ENCODE measurements at regions not wholly inside any gene's neighbourhood (a gene's known extent, or its start where the extent isn't known, plus 50 kb on each side); places are given as distances from the start of the nearest gene placed in this dataset.

- H3K4me1 Mint-ChIP-seq (ENCODE audit: low read depth, unreplicated experiment), result no peaks in the 10 kb centered on the region
- TF ChIP-seq CTCF (IDR thresholded peaks at IDR 0.05; ENCODE audit: partially characterized antibody, unreplicated experiment), result no peak
- H3K27me3 Mint-ChIP-seq (ENCODE audit: unreplicated experiment), result peaks cover 5% of the 10 kb centered on the region
- H3K9me3 Mint-ChIP-seq (ENCODE audit: unreplicated experiment), result peaks cover 3% of the 10 kb centered on the region
- no peaks in the 10 kb centered on the region for H3K36me3 Mint-ChIP-seq (ENCODE audit: unreplicated experiment)
- no peak overlapping the region for H3K4me3 Mint-ChIP-seq (ENCODE audit: unreplicated experiment)
- H3K27ac Mint-ChIP-seq (ENCODE audit: unreplicated experiment), result no peak overlapping the region
- no peak for DNase-seq
These were observed 73.6 kb upstream of the NBPF3 start for GRCh38 chr1:21366288-21366687.

- Mint-ChIP-seq H3K4me3 (ENCODE audit: unreplicated experiment) (no peak overlapping the region), H3K36me3 (ENCODE audit: unreplicated experiment) (no peaks in the 10 kb centered on the region), H3K4me1 (ENCODE audit: low read depth, unreplicated experiment) (no peaks in the 10 kb centered on the region), H3K9me3 (ENCODE audit: unreplicated experiment) (peaks cover 2% of the 10 kb centered on the region), H3K27me3 (ENCODE audit: unreplicated experiment) (peaks cover 5% of the 10 kb centered on the region), H3K27ac (ENCODE audit: unreplicated experiment) (no peak overlapping the region)
- TF ChIP-seq CTCF (IDR thresholded peaks at IDR 0.05; ENCODE audit: partially characterized antibody, unreplicated experiment), result no peak
- DNase-seq, result no peak
These were observed 74.8 kb upstream of the ECE1 start for GRCh38 chr1:21365036-21365435.

- no peak overlapping the region for H3K27ac Mint-ChIP-seq (ENCODE audit: unreplicated experiment)
- TF ChIP-seq CTCF (IDR thresholded peaks at IDR 0.05; ENCODE audit: partially characterized antibody, unreplicated experiment), result no peak
- H3K4me3 Mint-ChIP-seq (ENCODE audit: unreplicated experiment), result no peak overlapping the region
- H3K27me3 Mint-ChIP-seq (ENCODE audit: unreplicated experiment), result peaks cover 3% of the 10 kb centered on the region
- no peaks in the 10 kb centered on the region for H3K4me1 Mint-ChIP-seq (ENCODE audit: low read depth, unreplicated experiment)
- H3K9me3 Mint-ChIP-seq (ENCODE audit: unreplicated experiment), result peaks cover 5% of the 10 kb centered on the region
- H3K36me3 Mint-ChIP-seq (ENCODE audit: unreplicated experiment), result no peaks in the 10 kb centered on the region
- DNase-seq, result no peak
These were observed 71.8 kb upstream of the ECE1 start for GRCh38 chr1:21362096-21362495.

- Mint-ChIP-seq H3K4me1 (ENCODE audit: low read depth, unreplicated experiment) (no peaks in the 10 kb centered on the region), H3K9me3 (ENCODE audit: unreplicated experiment) (peaks cover 7% of the 10 kb centered on the region), H3K4me3 (ENCODE audit: unreplicated experiment) (no peak overlapping the region), H3K36me3 (ENCODE audit: unreplicated experiment) (no peaks in the 10 kb centered on the region), H3K27ac (ENCODE audit: unreplicated experiment) (no peak overlapping the region), H3K27me3 (ENCODE audit: unreplicated experiment) (peaks cover 3% of the 10 kb centered on the region)
- DNase-seq, result no peak
- no peak for TF ChIP-seq CTCF (IDR thresholded peaks at IDR 0.05; ENCODE audit: partially characterized antibody, unreplicated experiment)
These were observed 71.2 kb upstream of the ECE1 start for GRCh38 chr1:21361506-21361905.

GRCh38 chr1:21357161-21357560, 66.9 kb upstream of the ECE1 start:
- no peak overlapping the region for H3K4me3 Mint-ChIP-seq (ENCODE audit: unreplicated experiment)
- H3K36me3 Mint-ChIP-seq (ENCODE audit: unreplicated experiment), result no peaks in the 10 kb centered on the region
- no peak overlapping the region for H3K27ac Mint-ChIP-seq (ENCODE audit: unreplicated experiment)
- no peaks in the 10 kb centered on the region for H3K4me1 Mint-ChIP-seq (ENCODE audit: low read depth, unreplicated experiment)
- peaks cover 8% of the 10 kb centered on the region for H3K9me3 Mint-ChIP-seq (ENCODE audit: unreplicated experiment)
- H3K27me3 Mint-ChIP-seq (ENCODE audit: unreplicated experiment), result peaks cover 2% of the 10 kb centered on the region
- TF ChIP-seq CTCF (IDR thresholded peaks at IDR 0.05; ENCODE audit: partially characterized antibody, unreplicated experiment), result no peak
- DNase-seq, result no peak
